Muscle of arm (tissue), 1 donor: ENCODE measurements at regions not wholly inside any gene's neighbourhood (a gene's known extent, or its start where the extent isn't known, plus 50 kb on each side); places are given as distances from the start of the nearest gene placed in this dataset.

Source experiments
- DNase-seq: peaks from one replicate; pipeline ENCODE4 v3.0.0-alpha.2; 2013

DNA sequence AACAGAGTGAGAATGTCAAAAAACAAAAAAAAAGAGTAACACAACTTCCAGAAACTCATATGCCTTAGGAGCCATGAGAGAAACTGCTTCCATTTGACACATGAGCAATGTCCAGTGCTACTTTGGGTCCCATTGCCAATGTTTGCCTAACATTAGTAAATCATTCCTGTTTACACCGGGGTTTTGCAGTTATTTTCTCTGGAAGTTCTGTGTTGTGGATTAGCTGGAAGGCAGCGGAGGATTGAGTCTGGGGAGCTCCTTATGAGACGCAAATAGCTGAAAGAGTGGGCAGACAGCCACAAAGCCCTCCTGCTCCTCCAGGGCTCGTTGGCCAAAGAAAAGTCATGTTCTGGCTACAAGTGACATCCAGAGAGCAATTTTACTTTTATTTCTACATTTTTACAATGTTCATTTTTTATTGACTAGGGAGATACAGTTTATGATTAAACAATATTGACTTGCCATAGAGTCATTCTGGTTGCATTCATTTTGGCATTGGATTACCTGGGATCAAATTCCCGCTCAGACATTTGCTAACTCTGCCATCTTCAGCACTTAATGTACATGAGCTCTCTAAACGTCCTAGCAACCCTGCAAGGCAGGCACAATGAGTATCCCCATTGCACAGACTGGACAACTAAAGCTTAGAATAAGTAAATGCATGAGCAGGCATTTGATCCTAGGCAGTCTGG, 66.4 kb upstream of the GALNT2 start:
- peak; percentile 77 for DNase-seq

DNA sequence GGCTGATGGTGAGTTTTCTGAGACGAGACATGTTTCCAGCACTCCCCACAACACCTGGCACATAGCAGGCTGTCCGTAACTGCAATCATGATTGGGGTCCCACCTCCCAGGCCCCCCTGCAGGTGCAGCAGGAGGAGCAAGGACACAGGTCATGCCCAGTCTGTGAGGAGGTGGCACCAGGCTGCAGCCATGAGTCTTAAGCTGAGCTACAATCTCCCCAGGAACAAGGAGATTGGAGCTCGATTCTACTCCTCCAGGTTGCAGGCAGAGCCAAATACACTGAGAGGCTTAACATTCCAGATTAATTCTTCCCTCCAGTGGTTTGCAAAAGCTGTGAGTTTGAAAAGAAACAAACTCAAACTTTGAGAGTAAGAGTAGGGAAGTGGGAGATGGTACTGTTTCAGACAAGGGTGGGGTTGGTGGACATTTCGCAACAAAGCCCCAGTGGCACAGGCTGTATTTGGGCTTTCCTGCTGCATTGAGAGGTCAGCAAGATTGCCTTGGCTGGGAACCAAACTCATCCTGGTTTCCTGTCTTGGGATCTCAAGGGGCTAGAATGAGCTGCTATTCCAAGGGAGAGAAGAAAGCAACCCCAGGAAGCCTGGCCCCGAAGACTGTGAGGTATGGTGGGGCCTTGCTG, 64.8 kb upstream of the GALNT2 start:
- peak; percentile 40 for DNase-seq

DNA sequence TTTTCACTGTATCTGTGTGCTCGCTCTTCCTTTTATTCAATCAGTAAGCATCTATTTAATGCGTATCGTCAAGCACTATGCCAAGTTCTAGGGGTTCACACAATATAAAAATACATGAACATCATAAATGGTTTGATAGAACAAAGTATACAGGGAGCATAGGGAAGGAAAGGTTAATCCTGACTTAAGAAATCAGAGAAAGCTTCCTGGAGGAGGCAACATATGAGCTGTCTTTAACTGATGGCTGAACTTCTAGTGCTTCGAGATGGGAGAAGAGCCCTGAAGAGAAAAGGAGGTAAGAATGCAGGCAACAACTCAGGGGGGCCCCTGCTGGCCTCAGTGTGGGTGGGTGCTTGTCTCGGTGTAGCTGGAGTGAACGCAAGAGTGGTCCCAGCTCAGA, 63.6 kb upstream of the GALNT2 start:
- no peak for DNase-seq

DNA sequence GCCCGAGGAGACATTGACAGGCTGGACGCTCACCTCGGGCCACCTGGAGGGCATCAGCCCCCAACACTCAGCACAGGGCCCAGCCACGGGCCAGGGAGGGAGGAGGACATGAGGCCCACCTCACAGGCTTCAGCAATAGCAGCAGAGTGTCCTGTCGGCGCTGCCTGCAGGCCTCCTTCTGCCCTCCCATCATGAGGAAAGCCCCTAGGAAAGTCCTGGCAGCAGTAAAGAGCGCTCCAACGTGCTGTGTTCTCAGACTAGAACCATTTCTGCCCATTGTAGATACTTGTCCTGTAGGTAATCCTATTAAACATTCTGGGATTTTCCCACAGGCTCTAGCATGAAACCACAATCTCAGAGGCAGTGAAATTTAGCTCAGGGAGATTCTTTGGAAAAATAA, 62.0 kb upstream of the GALNT2 start:
- DNase-seq, result no peak

DNA sequence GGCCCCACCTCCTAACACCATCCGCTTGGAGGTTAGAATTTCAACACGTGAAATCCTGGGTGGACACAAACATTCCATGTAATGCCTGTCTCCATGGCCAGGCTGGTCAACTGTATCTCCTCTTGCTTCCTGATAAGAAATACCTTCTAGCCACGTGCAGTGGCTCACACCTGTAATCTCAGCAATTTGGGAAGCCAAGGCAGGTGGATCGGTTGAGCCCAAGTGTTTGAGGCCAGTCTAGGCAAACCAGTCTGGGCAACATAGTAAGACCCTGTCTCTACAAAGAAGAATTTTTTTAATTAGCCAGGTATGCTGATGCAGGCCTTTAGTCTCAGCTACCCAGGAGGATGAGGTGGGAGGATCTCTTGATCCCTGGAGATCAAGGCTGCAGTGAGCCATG, 58.3 kb upstream of the GALNT2 start:
- DNase-seq, result no peak

DNA sequence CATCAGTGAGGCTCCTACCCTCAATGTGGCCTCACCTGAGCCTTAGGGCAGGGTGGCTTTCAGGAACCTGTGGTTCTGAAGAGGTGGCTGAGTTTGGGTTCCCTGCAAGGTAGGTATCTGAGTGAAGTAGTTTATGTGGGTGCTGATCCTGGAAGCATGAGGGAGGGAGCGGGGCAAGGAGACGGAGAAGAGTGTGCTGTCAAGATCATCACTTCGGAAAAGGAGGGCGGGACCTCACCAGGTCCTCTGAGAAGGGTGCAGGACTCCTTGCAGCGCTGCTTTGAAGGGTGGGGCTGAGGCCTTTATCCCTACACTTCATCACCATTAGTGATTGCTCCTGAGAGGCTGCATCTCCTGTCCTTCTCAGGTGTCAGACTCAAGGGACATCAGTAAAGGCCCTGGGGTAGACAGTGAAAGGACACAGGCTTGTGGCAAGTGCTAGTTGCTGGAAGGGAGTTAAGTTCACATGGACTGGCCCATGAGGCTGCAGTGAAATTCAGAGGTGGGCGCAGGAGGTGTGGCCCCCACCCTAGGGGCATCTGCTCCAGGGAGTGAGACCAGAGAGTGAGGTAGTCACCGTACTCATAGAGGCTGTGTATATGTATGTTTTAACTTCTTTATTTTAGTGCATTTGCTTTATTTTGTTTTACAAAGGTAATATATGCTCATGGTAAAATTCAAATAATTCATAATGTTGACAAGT, 57.3 kb upstream of the GALNT2 start:
- DNase-seq, result no peak

DNA sequence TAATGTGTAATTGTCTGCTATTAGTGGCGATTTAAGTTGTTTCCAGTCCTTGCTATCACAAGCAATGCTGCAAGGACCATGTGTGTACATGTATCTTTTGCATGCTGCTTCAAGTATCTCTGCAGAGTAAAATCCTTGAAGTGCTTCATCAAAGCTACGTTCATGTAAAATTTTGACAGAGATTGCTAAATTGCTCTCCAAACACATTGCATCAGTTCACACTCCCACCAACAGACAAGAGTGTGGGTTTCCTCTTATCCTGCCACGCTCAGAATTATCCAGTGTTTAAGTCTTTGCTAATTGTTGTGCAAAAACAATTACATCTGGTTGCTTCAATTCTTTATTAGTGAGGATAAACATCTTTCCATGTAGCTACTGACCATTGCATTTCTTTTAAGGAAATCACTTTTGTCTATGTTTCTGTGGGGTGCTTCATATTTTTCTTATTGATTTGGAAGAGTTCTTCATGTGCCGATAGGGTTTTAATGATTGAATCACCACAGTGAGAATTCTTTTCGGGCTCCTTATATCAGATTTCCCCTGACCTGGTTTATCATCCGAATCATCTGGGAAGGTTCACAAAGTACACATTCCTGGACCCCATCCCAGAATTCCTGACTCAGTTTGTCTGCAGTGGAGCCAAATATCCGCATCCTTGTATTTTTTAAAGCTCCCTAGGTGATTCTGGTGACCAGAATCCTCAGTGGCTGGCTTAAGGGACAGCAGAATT, 56.3 kb upstream of the GALNT2 start:
- no peak for DNase-seq

DNA sequence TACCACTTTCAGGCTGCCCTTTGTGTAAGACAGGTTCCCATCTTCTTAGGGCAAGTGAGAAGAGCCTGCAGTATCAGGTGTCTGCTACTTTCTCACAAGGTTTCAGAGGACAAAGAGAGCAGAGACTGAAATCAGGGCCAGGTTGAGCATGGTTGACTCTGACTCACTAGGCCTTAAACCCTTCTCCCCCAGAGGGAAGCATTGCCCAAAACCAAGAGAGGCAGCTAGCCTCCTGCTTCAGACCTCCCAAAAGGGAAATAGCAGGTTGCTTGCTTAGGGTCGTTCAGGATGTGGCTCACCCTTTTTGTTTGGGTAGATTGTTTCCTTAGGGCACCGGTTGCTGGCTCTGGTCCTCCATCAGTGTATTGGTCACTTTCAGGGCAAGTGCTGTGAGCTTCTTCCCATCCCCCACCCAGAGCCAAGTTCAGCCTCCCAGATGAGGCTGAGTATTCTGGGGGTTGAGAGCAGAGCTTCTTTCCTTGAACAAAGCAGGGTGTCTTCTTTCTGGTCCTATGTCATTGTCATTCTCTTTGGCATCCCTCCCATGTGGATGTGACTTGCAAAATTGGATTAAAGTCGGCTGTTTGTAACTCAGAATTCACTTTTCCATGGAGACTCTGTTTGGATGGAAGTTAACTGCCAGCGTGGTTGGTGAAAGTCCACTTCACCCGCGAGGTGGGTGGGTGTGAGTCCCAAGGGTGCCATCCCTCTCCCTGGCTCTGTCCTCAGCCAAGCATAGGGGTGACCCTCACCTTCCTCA, 55.5 kb upstream of the GALNT2 start:
- DNase-seq, result no peak

DNA sequence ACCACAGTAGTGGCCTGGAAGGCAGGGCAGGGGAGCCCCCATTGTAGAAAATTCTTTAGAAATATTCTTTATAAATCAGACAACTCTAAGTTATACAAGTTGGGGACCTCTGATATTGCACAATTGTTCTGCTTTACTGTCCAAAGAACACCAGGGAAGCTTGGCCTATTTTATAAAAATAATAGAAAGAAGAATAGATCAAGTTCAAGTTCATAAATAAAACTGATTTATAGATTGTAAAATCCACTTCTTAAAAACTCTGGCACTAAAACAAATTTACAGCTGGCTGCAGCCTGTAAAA, 55.0 kb upstream of the GALNT2 start:
- no peak for DNase-seq

DNA sequence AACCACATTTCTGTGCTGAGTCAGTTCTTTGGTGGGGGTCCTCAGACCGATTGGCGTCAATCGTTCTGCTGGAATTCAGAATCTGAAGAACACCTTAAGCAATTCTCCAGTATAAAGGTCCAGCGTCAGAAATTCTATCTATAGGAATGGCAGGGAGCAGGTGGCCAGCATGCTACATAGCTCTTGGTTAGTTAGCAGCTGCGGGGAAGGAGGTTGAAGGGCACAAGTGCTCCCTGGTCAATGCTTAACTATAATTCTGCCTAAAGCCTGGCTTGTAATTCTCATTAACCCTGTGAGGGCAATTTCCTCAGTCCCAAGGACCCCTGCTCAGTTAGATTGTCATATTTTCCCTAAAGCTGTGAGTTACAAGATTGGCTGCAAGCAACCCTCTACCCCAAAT, 54.3 kb upstream of the GALNT2 start:
- no peak for DNase-seq

DNA sequence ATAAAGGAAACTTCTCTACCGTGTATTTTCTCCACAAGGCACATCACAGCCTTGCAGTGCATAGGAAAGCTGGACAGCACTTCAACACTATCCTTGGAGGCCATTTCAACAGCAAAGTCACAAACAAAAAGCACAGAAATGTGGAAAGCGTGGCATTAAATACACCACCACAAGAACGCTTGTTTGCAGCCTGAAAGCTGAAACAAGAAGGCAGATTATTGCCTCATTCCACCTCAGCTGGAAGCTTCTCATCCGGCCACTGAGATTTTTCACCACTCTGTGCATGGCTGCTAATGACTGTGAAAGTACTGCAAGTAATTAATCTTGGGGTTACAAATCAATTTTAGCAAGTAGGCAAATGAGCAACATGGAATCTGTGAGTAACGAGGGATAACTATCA, 50.9 kb upstream of the GALNT2 start:
- no peak for DNase-seq
